ENCODE measurements at regions not wholly inside any gene's neighbourhood (a gene's known extent, or its start where the extent isn't known, plus 50 kb on each side); places are given as distances from the start of the nearest gene placed in this dataset.
"Not testable (repeated sequence)": the region's sequence is repeated elsewhere in the genome, so short reads cannot be mapped to it uniquely, and the experiment has no call there.

GRCh38 chr9:38518826-38519225 lies 94.6 kb upstream of the IGFBPL1 start:
- no peak for DNase-seq

GRCh38 chr9:38516273-38516672 lies 92.0 kb upstream of the IGFBPL1 start:
- peak in 1 of 56 donors; percentile 0 for DNase-seq

GRCh38 chr9:38515055-38515454 lies 90.8 kb upstream of the IGFBPL1 start:
- DNase-seq = not testable (repeated sequence)

GRCh38 chr9:38510340-38510739 lies 86.1 kb upstream of the IGFBPL1 start:
- DNase-seq = not testable (repeated sequence)

GRCh38 chr9:38507587-38507986 lies 83.3 kb upstream of the IGFBPL1 start:
- no peak for DNase-seq

GRCh38 chr9:38500171-38500570 lies 75.9 kb upstream of the IGFBPL1 start:
- DNase-seq = not testable (repeated sequence)

- DNase-seq = not testable (repeated sequence)
Measured at GRCh38 chr9:38498551-38498950, 74.3 kb upstream of the IGFBPL1 start.

- DNase-seq = no peak
Measured at GRCh38 chr9:38489057-38489456, 64.8 kb upstream of the IGFBPL1 start.

- DNase-seq = no peak
Measured at GRCh38 chr9:38488156-38488698, 64.0 kb upstream of the IGFBPL1 start.

- DNase-seq = not testable (repeated sequence)
Measured at GRCh38 chr9:38487418-38488155, 63.3 kb upstream of the IGFBPL1 start.

- DNase-seq = no peak
Measured at GRCh38 chr9:38486837-38487236, 62.6 kb upstream of the IGFBPL1 start.

- DNase-seq = no peak
Measured at GRCh38 chr9:38486056-38486615, 61.9 kb upstream of the IGFBPL1 start.

- DNase-seq = not testable (repeated sequence)
Measured at GRCh38 chr9:38484076-38484665, 59.9 kb upstream of the IGFBPL1 start.

- DNase-seq = no peak
Measured at GRCh38 chr9:38482918-38483592, 58.8 kb upstream of the IGFBPL1 start.

- no peak for DNase-seq
Measured at GRCh38 chr9:38478211-38478610, 54.0 kb upstream of the IGFBPL1 start.

GRCh38 chr9:38474476-38474875 lies 50.2 kb upstream of the IGFBPL1 start:
- not testable (repeated sequence) for DNase-seq
